Stimulated activated CD4-positive, alpha-beta T cell treated with anti-CD3 and anti-CD28 coated beads, Interleukin-4, amount 100 ng/mL, for 4 hours (primary cell): ENCODE measurements at regions not wholly inside any gene's neighbourhood (a gene's known extent, or its start where the extent isn't known, plus 50 kb on each side); places are given as distances from the start of the nearest gene placed in this dataset.
A peak's percentile ranks its signal among the peaks of the same experiment; 100 is the strongest.

Experiments used
- DNase-seq, 2 experiments: peaks; one replicate each; pipeline ENCODE4 v3.0.0-alpha.2; 2020

DNA sequence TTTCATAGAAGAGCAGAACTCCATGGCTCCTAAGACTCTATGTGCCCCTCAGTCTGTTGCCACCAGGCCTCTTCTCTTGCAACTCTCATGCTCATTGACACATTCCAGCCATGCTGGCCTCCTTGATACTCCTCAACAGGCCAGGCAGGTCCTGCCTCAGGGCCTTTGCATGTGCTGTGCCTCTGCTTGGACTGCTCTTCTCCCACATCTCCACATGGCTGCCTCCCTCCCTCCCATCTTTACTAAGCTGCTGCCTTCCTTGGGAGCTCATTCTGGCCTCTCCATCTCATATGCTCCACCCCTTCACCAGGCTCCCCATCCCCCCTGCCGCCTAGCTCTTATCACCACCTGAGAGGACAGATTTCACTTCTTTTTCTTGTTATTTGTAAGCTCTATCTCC is 103.8 kb upstream of the GPR26 start:
- no peak for DNase-seq

- no peak for DNase-seq
These were observed 103.2 kb upstream of the GPR26 start for GRCh38 chr10:123562811-123563580.

DNA sequence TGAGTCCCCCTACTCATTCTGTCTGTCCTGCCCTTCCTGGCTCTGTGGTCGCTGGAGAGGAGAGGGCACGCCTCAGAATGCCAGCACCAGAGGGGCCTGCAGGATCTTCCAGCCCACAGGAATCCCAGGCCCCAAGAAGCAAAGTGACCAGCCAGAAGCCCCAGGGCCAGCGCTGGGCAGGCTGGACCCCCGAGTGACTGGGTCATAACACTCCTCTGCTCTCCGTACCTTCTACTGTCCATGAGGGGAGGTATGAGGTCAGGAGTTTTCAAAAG is 102.6 kb upstream of the GPR26 start:
- no peak for DNase-seq

DNA sequence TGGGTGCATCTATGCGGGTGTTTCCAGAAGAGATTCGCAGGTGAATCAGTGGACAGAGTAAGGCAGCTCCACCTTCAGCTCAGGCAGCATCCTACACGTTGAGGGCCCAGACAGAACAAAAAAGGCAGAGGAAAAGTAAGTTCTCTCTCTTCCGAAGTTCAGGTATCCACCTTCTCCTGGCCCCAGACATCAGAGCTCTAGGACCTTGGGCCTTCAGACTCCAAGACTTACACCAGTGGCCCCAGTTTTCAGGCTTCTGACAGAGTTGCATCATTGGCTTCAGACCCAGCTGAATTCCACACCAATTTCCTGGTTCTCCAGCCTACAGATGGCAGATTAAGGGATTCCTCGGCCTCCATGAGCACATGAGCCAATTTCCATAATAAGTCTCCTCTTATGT is 102.2 kb upstream of the GPR26 start:
- no peak for DNase-seq

GRCh38 chr10:123564631-123565030 is 101.5 kb upstream of the GPR26 start:
- DNase-seq, result no peak

- DNase-seq, result no peak
These were observed 100.2 kb upstream of the GPR26 start for GRCh38 chr10:123565691-123566660.

DNA sequence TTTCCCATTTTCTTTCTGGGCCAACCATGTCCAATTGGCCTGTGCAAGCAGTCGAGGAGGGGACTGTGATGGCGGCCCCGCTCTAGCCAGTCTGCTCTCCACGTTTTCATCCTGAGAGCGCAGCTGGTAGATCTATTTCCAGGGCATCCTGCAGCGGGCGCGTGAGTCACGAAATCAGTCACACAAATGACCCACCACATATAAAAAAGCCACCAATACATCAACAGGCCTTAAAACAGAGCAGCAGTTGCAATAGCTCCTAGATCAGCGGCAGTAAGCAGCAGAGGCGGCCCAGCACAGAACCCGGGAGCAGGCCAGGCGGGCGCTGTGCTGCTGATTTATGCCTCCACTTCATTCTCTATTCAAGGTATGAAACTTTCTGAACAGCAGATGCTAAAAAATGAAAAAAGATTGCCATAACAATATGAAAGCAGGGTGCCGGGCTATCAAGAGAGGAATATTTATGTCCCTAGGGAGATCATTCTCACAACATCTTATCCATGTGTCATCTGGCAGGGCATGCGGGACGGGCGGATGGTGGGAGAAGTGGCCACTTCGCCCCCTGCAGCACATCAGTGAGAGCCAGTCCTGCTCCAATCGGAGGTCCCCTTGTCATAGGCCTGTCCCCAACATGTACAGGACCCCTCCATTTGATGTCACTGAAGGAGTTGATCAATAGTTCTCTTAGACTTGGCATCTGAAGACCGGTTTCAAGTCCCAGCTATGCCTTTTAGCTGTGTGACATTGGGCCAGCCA is 98.0 kb upstream of the GPR26 start:
- no peak for DNase-seq

GRCh38 chr10:123568751-123569150 is 97.4 kb upstream of the GPR26 start:
- DNase-seq, result no peak

DNA sequence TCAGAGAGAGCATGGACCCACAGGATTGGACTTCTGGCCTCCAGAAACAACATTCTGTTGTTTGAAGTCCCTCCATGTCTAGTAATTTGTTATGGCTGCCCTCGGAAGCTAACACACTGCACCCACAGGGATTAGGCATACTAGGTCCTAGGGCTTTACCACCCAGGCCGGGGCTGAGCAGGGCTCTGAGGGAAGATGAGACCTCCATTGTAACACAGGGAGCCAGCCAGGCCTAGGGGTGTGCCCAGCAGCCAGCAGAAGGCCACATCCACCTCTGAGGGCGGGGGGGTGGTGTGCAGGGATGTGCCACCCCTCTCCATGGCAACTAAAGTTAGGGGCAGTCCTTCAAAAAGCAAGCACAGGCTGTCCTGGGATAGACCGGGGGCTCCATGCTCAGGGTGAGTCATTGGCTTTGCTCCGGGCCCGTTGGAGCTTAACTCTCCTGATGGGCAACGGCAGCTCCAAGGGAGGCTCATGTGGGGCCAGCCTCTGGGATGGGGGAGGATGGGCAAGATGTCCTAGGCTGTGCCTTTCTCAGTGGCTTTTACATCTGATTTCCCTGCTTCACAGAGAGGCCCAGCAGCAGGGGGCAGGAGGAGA is 96.6 kb upstream of the GPR26 start:
- DNase-seq, result no peak

- no peak for DNase-seq
These were observed 95.9 kb upstream of the GPR26 start for GRCh38 chr10:123570051-123570897.

GRCh38 chr10:123570898-123571515 is 95.1 kb upstream of the GPR26 start:
- no peak for DNase-seq

DNA sequence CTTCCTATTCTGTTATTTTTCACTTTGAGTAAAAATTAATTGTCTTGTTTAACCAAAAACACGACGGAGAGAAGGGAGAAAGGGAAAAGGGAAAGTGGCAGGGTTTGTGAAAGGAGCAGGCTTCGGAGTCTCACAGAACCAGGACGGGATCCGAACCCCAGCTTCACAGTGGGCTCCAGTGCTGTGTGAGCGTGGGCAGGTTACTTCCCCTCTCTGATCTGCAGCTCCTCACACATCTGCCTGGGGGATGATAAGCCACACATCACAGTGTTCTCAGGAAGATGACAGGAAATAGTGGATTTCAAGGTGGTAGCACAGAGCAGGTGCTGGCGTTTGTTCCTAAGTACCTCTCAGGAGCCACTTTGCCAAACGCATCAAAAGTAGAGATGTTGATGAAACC is 94.2 kb upstream of the GPR26 start:
- DNase-seq, result no peak

GRCh38 chr10:123573236-123574108 is 92.7 kb upstream of the GPR26 start:
- peak in 1 of 2 experiments; percentile 27 for DNase-seq

GRCh38 chr10:123574109-123574698 is 92.0 kb upstream of the GPR26 start:
- no peak for DNase-seq

- no peak for DNase-seq
These were observed 91.0 kb upstream of the GPR26 start for GRCh38 chr10:123575105-123575504.

DNA sequence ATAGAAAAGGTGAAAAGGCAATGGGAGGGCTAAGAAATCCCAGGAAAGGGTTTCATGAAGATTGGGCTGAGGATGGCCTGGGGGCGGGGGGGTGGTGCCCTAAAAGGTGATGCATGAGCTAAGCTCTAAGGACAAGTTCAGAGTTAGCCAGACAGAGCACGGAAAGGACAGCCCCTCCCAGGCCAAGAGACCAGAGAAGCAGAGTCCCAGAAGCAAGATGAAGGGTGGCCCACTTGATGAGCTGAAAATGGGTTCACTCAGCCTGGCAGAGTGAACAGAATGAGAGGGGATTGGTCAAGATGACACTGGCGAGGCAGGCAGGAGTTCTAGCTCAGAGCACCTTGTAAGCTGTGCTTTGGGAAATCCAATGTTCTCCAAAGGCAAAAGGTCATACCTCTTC is 89.4 kb upstream of the GPR26 start:
- no peak for DNase-seq

- no peak for DNase-seq
These were observed 88.2 kb upstream of the GPR26 start for GRCh38 chr10:123577921-123578461.

GRCh38 chr10:123578721-123579120 is 87.4 kb upstream of the GPR26 start:
- DNase-seq, result no peak

DNA sequence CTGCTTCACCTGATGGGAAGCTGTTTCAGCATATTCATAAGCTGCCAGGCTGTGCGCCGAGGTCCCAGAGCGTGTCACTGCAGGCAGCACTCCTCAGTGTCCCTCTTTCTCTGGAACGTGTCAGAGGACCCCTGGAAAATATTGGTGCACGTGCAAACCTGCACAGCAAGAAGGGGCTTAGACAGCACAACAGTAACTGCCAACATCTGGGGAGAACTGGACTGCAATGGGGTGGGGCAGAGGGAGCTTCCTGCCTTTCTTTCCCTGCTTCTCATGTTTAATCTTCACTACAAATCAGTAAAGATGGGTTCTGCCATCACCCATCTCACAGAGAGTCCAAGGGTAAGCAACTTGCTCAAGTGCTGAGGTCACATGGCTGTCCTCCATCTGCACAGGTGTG is 86.5 kb upstream of the GPR26 start:
- DNase-seq, result no peak

GRCh38 chr10:123580426-123580825 is 85.7 kb upstream of the GPR26 start:
- DNase-seq, result no peak
